SK-N-SH treated with all-trans-retinoic acid at 6 μM for 48 hours (cell line): ENCODE measurements at regions not wholly inside any gene's neighbourhood (a gene's known extent, or its start where the extent isn't known, plus 50 kb on each side); places are given as distances from the start of the nearest gene placed in this dataset.

Experiments
- ARNTL ChIP-seq: fragments of 450-650 bp; formaldehyde crosslinking; IDR thresholded peaks from 2 replicates; pipeline ENCODE4 v1.5.0; 2020; ENCODE audit warnings: low read depth, mild to moderate bottlenecking, moderate library complexity, borderline replicate concordance
- CSRNP3 ChIP-seq: fragments of 250-450 bp; sonication (Bioruptor Pico); IDR thresholded peaks from 2 replicates; pipeline ENCODE4 v1.5.1; 2021; ENCODE audit warnings: mild to moderate bottlenecking, moderate library complexity
- ISL1 ChIP-seq: fragments of 250-450 bp; sonication (Bioruptor Pico); IDR thresholded peaks from 2 replicates; pipeline ENCODE4 v2.1.2; 2022; ENCODE audit warnings: mild to moderate bottlenecking, moderate library complexity
- PATZ1 ChIP-seq: fragments of 250-450 bp; sonication (Bioruptor Pico); IDR thresholded peaks from 2 replicates; pipeline ENCODE4 v1.8.0; 2020; ENCODE audit warnings: mild to moderate bottlenecking, moderate library complexity, borderline replicate concordance
- POU6F1 ChIP-seq: fragments of 250-450 bp; sonication (Bioruptor Pico); IDR thresholded peaks from 2 replicates; pipeline ENCODE4 v1.8.0; 2021; ENCODE audit warnings: low read depth, mild to moderate bottlenecking, moderate library complexity, borderline replicate concordance
- PPARA ChIP-seq: fragments of 250-450 bp; sonication (Bioruptor Pico); IDR thresholded peaks from 2 replicates; pipeline ENCODE4 v1.5.0; 2020; ENCODE audit warnings: mild to moderate bottlenecking, borderline replicate concordance
- TCF4 ChIP-seq: fragments of 250-450 bp; sonication (Bioruptor Pico); IDR thresholded peaks from 2 replicates; pipeline ENCODE4 v1.8.0; 2021; ENCODE audit warnings: mild to moderate bottlenecking, moderate library complexity, borderline replicate concordance
- TOX ChIP-seq: fragments of 250-450 bp; sonication (Bioruptor Pico); IDR thresholded peaks from 2 replicates; pipeline ENCODE4 v1.8.0; 2021; ENCODE audit warnings: mild to moderate bottlenecking, moderate library complexity, borderline replicate concordance
- ZFP3 ChIP-seq: fragments of 250-450 bp; sonication (Bioruptor Pico); IDR thresholded peaks from 2 replicates; pipeline ENCODE4 v1.5.0; 2020; ENCODE audit warnings: mild to moderate bottlenecking, moderate library complexity
- ZFP30 ChIP-seq: fragments of 450-650 bp; formaldehyde crosslinking; IDR thresholded peaks from 2 replicates; pipeline ENCODE4 v1.5.0; 2022; ENCODE audit warnings: mild to moderate bottlenecking, moderate library complexity
- ZNF565 ChIP-seq: fragments of 450-650 bp; formaldehyde crosslinking; conservative IDR thresholded peaks from 2 replicates; pipeline ENCODE4 v1.5.0; 2020; ENCODE audit warnings: low read depth, mild to moderate bottlenecking, moderate library complexity

GRCh38 chr3:87558492-87558891 lies 282.1 kb upstream of the POU1F1 start:
- no peak for TF ChIP-seq PPARA
- no peak for TF ChIP-seq ISL1
- no peak for TF ChIP-seq PATZ1
- TF ChIP-seq ARNTL (CRISPR knock-in tag): no peak
- TF ChIP-seq ZNF565 (CRISPR knock-in tag): no peak
- no peak for TF ChIP-seq TOX (CRISPR knock-in tag)
- TF ChIP-seq ZFP30: no peak
- no peak for TF ChIP-seq CSRNP3 (CRISPR knock-in tag)
- TF ChIP-seq ZFP3 (CRISPR knock-in tag): no peak
- TF ChIP-seq POU6F1: no peak
- TF ChIP-seq TCF4 (CRISPR knock-in tag): no peak
